ENCODE measurements at regions not wholly inside any gene's neighbourhood (a gene's known extent, or its start where the extent isn't known, plus 50 kb on each side); places are given as distances from the start of the nearest gene placed in this dataset.
"Not testable (repeated sequence)": the region's sequence is repeated elsewhere in the genome, so short reads cannot be mapped to it uniquely, and the experiment has no call there.

DNA sequence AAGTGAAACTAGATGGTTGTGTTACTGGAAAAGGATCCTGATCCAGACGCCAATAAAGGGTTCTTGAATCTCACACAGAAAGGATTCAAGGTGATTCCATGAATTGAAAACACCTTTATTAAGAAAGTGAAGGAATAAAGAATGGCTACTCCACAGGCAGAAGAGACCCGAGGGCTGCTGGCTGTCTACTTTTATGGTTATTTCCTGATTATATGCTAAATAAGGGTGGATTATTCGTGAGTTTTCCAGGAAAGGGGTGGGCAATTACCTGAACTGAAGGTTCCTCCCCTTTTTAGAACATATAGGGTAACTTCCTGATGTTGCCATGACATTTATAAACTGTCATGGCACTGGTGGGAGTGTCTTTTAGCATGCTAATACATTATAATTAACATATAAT is 50.9 kb upstream of the WARS2 start:
- DNase-seq: no peak

DNA sequence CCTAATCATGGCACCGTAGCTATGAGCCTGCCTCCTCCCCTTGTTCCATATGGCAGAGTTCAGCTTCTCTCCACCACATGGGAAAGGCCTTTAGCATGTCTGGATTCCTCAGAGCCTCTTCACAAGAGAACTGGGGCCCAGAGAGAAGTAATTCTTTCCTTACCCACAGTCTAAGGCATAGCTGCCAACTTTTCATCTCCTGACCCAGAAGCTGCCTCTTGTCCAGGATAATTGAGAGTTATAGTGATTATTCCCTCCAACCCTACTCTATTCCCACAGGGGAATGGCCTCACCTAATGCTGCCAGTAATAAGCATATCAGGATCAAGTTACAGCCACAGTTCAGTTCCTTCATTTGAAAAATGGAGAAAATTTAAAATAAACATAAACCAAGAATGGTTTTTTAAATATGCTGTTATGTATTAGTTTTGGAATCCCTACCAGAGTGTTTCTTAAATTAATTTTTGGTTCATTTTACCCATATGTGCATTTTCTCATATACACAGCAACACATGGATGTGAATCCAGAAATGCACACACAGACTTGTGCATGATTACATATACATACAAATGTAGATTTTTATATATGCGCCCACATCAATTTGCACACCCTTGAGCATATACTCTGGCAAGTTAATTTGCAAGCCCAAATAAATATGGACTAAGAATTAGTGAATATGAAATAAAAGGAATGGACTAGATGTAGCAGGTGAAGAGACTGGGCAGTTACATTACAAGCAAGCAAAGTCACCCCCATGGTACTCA is 63.9 kb upstream of the WARS2 start:
- no peak for DNase-seq

DNA sequence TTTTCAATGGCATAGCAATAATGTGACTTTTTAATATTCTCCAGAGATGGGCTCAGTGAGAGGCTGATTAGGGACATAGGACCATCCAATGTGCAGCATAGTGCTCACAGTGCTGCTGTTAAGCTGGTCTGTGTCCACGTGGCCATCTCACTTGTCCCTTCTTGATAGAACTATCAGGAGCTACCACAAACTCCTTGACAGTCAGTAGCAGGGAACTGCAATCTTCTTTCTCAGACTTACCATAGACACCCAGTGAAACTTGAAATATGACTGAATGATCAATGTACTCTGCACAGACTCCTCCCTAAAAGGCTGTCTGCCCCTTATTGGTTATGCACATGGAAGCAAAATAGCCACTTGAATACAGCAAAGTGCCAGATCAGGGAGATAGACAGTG is 64.5 kb upstream of the WARS2 start:
- no peak for DNase-seq

DNA sequence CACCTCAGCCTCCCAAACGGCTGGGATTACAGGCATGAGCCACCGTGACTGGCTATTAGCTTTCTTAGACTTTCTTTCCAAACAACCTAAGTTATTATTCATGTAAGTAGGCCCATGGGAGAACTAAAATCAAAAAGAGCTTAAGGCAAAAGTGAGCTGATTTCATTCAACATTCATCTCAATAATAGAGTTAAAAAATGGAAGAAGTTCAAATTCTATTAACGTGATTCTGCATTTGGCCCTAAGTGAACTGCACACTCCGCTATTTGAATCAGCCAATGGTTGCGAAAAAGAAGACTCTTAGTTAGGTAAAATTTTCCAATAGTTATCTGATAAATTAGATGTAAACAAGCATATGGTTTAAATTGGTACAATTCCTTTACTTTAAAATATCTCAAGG is 68.6 kb upstream of the WARS2 start:
- no peak for DNase-seq

DNA sequence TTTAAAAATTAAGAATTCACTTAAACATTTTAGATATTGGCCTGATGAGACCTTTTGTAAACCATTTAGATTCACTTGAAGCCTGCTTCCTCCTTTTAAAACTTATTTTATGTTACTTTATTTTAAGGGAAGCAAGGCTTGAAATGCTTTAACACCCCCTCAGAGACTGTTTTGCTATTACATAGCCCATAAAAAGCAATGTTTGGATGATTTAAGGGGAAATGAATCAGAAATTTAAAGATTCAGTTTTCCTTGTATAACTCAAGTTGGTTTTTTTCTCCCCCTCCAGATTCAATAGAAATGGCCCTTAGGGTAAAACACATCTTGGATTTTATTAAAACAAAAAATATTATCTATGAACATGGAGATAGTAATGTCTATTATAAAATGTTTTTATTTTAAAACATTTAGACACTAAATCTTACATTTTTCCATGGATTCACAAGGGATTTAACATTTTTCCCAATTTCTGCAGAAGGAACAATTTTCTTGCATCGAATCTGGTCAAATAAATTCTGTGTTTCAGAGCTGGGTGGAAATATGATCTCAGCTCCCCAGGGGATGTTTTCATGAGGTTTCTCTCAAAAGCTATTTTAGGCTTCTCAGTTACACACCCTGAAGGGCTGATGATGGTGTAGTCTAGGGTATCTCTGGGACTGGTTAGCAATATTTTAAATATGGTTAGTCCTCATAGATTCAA is 69.3 kb upstream of the WARS2 start:
- no peak for DNase-seq

DNA sequence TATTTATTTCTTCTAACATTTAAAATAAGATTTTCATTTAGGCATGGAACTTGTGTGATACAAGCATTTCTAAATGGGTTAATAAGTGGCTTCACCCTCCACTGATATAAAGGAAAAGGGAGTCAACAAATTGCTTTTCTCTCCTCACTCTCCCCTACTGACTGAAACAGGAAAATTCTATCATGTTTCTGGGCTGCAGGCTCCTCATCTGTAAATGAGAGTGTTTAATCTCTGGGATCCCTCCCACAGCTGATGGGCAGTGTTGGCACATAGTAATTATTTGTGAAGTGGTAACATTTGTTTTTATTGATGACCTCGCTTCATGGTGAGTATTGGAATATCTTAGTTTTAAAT is 69.8 kb upstream of the WARS2 start:
- DNase-seq: no peak

DNA sequence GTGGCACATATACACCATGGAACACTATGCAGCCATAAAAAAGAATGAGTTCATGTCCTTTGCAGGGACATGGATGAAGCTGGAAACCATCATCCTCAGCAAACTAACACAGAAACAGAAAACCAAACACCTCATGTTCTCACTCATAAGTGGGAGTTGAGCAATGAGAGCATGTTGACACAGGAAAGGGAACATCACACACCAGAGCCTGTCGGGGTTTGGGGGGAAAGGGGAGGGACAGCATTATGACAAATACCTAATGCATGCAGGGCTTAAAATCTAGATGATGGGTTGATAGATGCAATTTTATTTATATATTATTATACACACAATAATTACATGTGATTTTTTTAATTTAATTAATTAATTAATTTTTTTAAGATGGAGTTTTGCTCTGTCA is 72.8 kb upstream of the WARS2 start:
- not testable (repeated sequence) for DNase-seq

DNA sequence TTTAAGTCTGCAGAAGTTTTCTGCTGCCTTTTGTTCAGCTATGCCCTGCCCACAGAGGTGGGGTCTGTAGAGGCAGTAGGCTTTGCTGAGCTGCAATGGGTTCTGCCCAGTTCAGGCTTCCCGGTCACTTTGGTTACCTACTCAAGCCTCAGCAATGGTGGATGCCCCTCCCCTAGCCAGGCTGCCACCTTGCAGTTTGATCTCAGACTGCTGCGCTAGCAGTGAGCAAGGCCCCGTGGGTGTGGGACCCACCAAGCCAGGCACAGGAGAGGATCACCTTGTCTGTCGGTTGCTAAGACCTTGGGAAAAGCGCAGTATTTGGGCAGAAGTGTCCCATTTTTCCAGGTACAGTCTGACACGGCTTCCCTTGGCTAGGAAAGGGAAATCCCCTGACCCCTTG is 74.5 kb upstream of the WARS2 start:
- DNase-seq: not testable (repeated sequence)

DNA sequence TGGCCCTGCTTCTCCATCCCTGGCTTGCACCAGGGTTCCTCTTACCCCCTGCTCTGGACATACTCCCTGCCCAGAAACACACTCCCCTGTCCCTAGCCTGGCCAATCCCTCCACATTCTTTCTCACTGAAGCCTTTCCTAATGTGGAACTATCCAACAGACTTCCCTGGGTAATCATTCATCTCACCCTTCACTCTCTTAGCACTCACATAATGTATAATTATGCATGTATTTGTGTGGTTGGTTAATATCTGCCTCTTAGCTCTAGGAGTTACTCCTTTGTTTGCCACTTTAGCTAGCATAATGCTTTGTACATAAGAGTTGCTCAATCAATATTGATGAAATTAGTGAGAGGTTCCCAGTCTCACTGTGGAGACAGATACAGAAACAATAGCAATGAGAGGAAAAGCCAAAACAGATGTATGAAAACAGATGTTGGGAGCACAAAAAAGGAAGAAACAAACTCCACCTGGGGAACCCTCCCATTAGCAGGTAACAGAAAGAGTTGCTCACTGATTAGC is 76.9 kb upstream of the WARS2 start:
- no peak for DNase-seq

DNA sequence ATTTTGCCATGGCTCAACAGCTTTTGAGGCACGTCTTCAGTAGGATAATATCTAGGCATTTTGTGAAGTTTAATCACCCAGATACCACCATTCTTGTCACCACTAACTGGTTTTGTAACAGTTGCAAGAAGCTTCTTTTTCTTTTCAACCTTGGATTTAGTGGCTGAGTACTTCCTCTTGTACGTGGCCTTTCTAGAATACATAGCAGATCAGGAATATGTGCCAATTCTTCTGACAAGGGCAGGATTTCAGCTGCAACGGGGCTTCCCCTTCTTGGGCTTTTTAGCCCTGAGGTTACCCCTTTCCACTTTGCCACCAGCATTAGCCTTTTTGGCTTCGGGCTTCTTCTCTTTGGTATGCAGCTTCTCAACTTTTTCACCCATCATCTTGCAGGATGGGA is 79.3 kb upstream of the WARS2 start:
- DNase-seq: no peak

DNA sequence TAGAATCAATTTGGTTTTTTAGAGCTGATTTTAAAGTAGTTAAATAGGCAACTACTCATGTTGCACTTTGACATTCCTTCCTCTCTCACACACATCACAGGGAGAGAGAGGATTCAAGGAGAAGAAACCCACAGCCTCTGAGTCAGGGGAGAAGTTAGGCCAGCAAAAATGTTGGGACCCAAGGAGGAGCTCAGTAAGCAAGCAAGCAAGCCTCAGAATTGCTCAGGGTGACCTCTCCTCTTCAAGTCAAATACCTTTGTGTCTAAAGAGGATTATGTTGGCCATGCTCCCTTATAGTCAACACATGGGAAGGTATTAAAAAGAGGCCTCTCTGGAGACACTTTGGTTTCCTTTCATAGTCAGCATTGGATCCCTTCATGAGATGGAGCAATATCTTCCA is 80.5 kb upstream of the WARS2 start:
- no peak for DNase-seq

DNA sequence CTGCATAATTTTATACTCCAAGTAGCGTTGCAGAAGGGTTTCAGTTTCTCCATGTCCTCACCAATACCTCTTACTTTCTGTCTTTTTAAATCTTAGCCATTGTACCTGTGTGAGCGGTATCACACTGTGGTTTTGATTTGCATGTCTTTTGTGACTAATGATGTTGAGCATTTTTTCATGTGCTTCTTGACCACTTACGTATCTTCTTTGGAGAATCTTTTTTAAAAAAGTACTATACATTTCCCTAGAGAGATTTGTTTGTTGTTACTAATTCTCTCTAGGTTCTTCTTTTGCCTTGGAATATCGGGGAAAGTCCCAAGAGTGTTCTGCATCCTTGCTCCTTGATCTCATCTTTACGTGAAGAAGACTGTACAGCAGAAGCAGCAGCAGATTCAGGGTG is 81.8 kb upstream of the WARS2 start:
- no peak for DNase-seq

DNA sequence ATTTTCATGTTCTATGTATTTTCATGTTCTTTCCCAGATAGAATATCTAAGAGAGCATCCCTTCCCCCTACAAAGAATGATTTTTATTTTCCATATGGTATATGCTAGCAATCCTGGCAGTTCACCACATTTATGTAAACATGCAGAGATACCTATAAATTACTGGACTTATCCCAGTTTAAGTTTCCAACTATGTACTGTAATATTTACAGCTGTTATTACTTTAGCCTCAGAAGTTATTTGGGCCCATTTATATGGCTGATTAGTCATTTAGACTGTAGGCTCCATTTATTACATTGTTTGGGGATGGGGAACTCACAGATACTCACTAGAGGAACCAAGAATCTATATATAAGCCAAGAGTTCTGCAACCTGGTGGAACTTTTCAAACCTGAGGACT is 84.8 kb upstream of the WARS2 start:
- no peak for DNase-seq

DNA sequence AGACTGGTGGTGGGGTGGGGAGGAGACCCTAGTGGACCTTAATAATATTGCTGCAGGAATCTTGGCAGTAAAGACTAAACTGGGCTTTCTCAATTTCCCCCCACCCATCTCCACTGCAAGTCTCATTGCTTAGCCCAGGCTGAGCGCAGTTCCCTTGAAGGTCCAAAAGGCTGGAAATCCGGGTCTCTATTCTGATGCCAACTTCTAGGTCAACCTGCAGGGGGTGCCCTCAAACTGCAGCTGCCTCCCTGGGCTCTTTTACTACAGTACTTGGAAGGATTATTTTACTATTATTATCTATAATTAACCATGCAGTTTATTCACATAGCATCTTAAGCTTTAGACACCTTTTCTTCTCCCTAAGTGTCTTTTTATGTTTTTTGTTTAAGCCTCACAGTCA is 85.4 kb upstream of the WARS2 start:
- DNase-seq: no peak

DNA sequence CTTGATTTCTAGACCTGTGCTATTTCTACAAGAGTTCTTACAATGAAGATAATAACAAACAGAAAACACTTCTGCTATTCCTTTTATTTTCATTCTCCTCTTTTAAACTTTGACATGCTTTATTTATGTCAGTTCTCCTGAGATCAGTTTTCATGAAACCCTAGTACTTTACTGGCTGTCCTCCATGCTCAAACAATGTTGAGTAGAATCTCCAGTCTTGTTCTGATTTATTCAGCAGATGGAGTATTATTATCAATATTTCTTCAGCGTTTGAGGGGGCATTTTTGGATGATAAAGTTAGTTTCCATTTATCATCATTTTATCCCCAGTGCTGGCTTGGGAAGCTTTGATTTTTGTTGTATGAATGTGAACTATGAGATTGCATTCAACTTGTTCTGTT is 85.9 kb upstream of the WARS2 start:
- DNase-seq: no peak

DNA sequence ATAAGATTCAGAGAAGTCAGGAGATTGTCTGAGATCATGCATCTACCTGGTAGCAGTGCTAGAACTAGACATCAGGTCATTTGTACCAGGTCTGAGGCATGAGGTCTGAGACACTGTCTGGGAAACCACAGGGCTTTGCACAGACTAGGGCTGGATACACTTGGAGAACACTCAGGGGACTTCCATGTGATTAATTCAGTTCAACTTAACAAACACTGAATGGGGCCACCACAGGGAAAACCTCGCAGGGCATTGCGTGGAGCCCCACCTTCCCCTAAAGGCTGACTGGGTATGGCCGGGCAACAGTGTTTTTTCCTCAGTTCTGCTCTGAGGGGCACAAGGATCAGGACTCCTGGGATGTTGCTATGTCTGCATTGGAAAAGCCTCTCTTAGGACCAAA is 86.5 kb upstream of the WARS2 start:
- no peak for DNase-seq

DNA sequence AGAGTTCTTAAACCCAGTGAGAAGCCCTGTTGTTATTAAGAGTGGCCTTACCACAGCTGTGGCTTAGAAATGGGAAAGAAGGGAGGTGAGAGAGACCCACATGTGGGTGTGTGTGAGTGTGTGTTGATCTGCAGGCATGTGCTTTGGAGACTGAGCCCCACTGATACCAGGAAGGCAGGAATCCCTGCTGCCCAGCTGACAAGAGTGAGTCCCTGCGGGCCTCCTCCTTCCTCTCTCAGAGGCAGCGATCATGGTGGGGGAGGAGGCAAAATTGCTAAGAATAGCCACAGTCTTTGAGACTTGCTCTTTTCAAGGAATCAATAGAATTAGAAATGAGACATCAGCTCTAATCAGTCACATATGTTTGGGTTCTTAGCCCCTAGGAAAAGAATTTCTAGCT is 87.0 kb upstream of the WARS2 start:
- DNase-seq: no peak

DNA sequence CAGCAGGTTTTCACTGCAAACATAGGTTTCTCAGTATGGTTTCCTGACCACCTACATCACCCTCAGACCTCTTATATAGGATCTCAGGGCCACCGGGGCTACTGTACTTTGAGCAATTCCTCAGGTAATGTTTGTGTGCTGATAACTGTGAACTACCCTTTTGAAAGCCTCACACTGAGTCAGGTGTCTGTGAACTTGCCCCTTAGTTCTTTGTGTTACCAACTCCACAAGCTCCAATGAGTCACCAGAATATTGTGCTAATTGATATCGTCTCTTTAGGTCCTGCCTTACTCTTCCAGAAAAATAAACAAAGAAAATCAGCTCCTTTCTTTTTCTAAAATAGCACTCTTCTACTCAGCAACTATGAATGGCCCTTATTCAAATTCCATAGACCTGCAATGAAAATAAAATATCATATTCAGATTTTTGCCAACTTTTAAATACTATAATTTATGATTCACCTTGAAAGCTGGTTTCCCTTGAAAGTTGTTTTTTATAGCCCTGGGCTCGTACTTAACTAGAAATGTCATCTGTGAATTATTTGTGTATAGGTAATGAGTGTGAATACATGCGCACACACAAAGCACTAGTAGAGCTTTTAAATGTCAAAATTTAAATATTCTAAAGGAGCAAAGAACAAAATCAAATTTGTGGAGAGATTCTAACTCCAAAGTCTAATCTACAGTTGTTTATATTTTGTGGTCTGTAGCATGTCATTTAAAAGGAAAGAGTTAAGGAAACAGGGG is 88.1 kb upstream of the WARS2 start:
- DNase-seq: no peak

DNA sequence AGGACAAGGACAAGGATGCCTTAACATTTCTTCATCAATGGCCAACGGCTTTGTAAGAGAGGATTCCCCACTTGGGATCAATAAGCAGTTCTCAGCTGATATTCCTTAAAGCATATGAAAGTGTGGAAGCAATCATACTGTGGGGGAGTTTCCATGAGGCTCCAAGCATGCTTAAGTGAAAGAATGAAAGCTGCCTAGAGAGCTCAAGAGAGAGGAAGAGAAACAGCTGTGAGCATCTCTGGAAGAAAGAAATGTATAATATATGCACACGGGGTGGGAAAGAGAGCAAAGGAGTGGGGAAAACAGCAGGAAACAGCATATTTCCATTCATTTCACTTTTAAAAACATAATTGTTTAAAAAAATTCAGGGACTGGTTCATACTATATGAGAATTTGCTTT is 94.7 kb upstream of the WARS2 start:
- DNase-seq: no peak

DNA sequence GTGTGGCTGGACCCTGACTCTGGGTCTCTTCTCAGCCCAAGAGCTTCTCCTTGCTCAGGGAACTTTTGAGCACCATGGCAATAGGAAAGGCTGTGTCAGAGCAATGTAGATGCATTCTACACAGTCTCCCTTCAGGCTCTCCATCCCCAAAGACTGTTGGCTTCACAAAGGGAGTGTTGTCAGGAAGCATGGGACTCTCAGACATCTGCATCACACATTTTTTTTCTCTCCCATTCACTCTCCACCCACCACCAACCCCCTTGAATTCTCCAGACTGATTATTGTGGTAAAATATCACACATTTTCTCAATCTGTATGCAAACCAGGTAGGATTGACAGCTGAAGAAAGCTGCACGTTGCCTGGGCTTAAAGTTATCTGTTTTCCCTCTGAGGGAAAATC is 105.4 kb upstream of the WARS2 start:
- no peak for DNase-seq

DNA sequence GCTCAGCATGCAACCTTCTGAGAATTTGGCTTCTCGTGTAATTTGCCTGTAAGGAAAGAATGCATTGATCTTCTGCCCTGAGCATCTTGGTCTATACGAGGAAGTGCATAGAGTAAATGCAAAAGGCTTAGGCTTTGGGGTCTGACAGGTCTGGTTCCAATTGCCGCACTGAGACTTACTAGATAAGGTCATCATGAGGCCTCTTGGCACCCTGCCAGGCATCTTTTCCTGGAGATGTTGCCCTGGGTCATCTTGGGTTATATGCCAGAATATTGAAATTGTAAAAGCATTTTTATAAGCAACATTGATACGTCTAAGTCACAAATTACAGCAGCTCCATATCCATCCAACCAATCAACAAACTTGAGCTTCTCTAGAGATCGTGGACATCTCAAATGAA is 108.8 kb upstream of the WARS2 start:
- no peak for DNase-seq

DNA sequence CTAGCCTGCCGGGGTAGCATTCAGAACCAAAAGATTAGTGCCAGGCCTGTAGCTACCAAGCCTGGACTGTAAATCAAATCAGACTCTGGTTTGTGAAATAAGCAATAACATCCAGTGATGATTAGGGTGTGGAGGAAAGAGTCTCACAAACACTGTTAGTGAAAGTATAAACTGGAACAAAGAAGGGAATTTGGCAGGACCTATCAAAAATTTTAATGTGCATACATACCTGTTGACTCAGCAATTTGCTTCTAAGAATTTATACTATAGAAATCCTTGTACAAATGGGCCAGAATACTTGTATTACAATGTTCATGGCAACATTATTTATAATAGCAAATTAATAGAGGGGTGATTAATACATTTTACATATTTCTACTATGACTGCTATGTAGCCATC is 109.8 kb upstream of the WARS2 start:
- no peak for DNase-seq

DNA sequence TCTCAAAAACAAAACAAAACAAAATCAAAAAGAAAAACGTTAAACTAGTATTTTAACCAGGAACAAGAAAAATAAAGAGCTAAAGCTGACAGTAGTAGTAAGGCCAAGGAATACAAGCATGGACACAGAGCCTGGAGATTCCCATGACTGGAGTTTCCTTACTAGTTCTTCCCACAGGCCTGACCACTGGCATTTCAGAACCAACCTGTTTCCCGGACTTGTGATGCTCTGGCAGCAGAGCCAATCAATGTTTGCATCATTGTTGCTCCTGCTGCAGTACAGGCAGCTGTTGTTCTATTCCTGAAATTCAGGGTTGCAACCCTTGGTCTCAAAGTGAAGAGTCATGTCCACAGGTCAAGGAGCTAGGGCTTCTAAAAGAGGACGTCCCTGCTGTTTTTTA is 111.3 kb upstream of the WARS2 start:
- DNase-seq: no peak

DNA sequence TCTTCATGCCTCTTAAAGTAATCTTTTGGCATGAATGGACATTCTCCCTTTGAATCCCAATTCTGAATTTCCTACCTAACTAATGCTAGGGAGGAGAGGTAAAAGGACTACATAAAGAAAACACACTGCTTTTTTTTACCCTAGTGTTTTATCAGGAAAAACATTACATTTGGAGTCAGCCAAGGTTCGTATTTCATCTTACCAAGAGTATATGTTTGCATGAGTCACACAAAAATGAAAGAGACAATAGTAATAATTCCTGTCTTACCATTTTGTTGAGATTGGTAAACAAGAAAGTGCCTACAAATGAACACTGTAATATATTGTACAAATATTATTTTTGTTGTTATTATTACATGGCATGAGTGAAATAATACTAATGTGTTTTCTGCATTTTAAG is 112.9 kb upstream of the WARS2 start:
- DNase-seq: no peak
